Keratinocyte (primary cell): ENCODE measurements at regions not wholly inside any gene's neighbourhood (a gene's known extent, or its start where the extent isn't known, plus 50 kb on each side); places are given as distances from the start of the nearest gene placed in this dataset.

Experiments used
- DNase-seq: peaks from one replicate; pipeline ENCODE4 v3.0.0-alpha.2; 2011; ENCODE audit warnings: low read depth, missing footprints, low spot score
- FAIRE-seq: peaks from 2 replicates; lab custom pipeline; 2011; peaks lifted over from hg19 to GRCh38; lab: Jason Lieb, UNC
- H2AFZ ChIP-seq: 2 replicates; pipeline ENCODE4 v1.6.0; 2012; ENCODE audit warnings: low read length, control low read depth, inconsistent platforms; ENCODE audit not compliant: control insufficient read depth
- H3K27ac ChIP-seq: 2 replicates; pipeline ENCODE4 v1.5.1; 2011; ENCODE audit warnings: low read length; ENCODE audit not compliant: control insufficient read depth, insufficient read depth
- H3K27me3 ChIP-seq: 3 replicates; pipeline ENCODE4 v1.6.0; 2011; ENCODE audit warnings: low read length; ENCODE audit not compliant: control insufficient read depth, insufficient read depth; ENCODE audit errors: extremely low read depth
- H3K36me3 ChIP-seq, 2 experiments: 2 replicates in 1 of 2; 3 replicates in 1 of 2; pipeline ENCODE4 v1.5.1; 2011; ENCODE audit warnings: low read length in 2 of 2, mild to moderate bottlenecking in 1 of 2; ENCODE audit not compliant: control insufficient read depth in 2 of 2, insufficient read depth in 2 of 2; ENCODE audit errors: extremely low read depth in 1 of 2
- H3K4me1 ChIP-seq: 3 replicates; pipeline ENCODE4 v1.5.1; 2011; ENCODE audit warnings: low read length; ENCODE audit not compliant: control insufficient read depth, insufficient read depth; ENCODE audit errors: extremely low read depth
- H3K4me2 ChIP-seq: 3 replicates; pipeline ENCODE4 v1.6.0; 2011; ENCODE audit warnings: low read depth, low read length; ENCODE audit not compliant: control insufficient read depth, insufficient read depth; ENCODE audit errors: extremely low read depth
- H3K4me3 ChIP-seq, 3 experiments: fragments of 200-600 bp in 1 of 3; sonication (generic) in 1 of 3; 2 replicates in 2 of 3; 3 replicates in 1 of 3; pipeline ENCODE4 v1.5.1; 2011 to 2016; ENCODE audit warnings: low read length in 3 of 3, mild to moderate bottlenecking in 3 of 3, control low read depth in 2 of 3, inconsistent platforms in 1 of 3, low read depth in 1 of 3, mixed read lengths in 1 of 3, mixed run types in 1 of 3, moderate library complexity in 1 of 3; ENCODE audit not compliant: control insufficient read depth in 2 of 3, insufficient read depth in 2 of 3; ENCODE audit errors: extremely low read depth in 1 of 3
- H3K79me2 ChIP-seq: 2 replicates; pipeline ENCODE4 v1.6.0; 2012; ENCODE audit warnings: low read length; ENCODE audit not compliant: control insufficient read depth, insufficient read depth
- H3K9ac ChIP-seq: 3 replicates; pipeline ENCODE4 v1.6.0; 2011; ENCODE audit warnings: low read length; ENCODE audit not compliant: control insufficient read depth, insufficient read depth; ENCODE audit errors: extremely low read depth
- H3K9me1 ChIP-seq: 3 replicates; pipeline ENCODE4 v1.6.0; 2011; ENCODE audit warnings: low read length; ENCODE audit not compliant: control insufficient read depth, insufficient read depth; ENCODE audit errors: extremely low read depth
- H3K9me3 ChIP-seq: 2 replicates; pipeline ENCODE4 v1.5.1; 2012; ENCODE audit warnings: low read depth, low read length; ENCODE audit not compliant: control insufficient read depth
- H4K20me1 ChIP-seq: 3 replicates; pipeline ENCODE4 v1.6.0; 2011; ENCODE audit warnings: low read length; ENCODE audit not compliant: control insufficient read depth, insufficient read depth; ENCODE audit errors: extremely low read depth
- CTCF ChIP-seq, 3 experiments: IDR thresholded peaks in 1 of 3; conservative IDR thresholded peaks in 1 of 3; optimal IDR thresholded peaks in 1 of 3; 2 replicates in 2 of 3; 3 replicates in 1 of 3; pipeline versions ENCODE3 to v1.5.1; 2011; ENCODE audit warnings: low read length in 3 of 3, mild to moderate bottlenecking in 3 of 3, moderate library complexity in 2 of 3, control low read depth in 1 of 3, inconsistent platforms in 1 of 3; ENCODE audit not compliant: insufficient read depth in 2 of 3; ENCODE audit errors: extremely low read depth in 1 of 3
- EZH2 ChIP-seq: IDR thresholded peaks from one replicate; pipeline ENCODE4 v1.6.1; 2012; ENCODE audit warnings: inconsistent platforms, mild to moderate bottlenecking, low read length, moderate library complexity
- dilution Hi-C: fragments of 300-500 bp; cut with MboI; formaldehyde crosslinking; loops from one replicate; pipeline ENCODE4 v1.7.0; 2020; ENCODE audit warnings: low sequenced_read_pairs; ENCODE audit not compliant: extremely low pct_ligation_motif_present

GRCh38 chr12:107543841-107544240, 141.8 kb upstream of the PWP1 start:
- dilution Hi-C loops: no loop called here
- no peaks in the 10 kb centered on the region for H3K36me3 ChIP-seq
- no peaks in the 10 kb centered on the region for H3K4me1 ChIP-seq
- H4K20me1 ChIP-seq: no peaks in the 10 kb centered on the region
- H3K9me1 ChIP-seq: no peaks in the 10 kb centered on the region
- no peaks in the 10 kb centered on the region for H3K27me3 ChIP-seq
- H3K9me3 ChIP-seq: peaks cover 1% of the 10 kb centered on the region
- TF ChIP-seq EZH2: no peak
- no peak for TF ChIP-seq CTCF (optimal IDR thresholded peaks at IDR 0.05 in 1 of 3, IDR thresholded peaks at IDR 0.05 in 1 of 3, conservative IDR thresholded peaks at IDR 0.05 in 1 of 3; ENCODE audit: extremely low read depth in 1 of 3, insufficient read depth in 2 of 3, low read length in 3 of 3)
- H3K9ac ChIP-seq: no peak overlapping the region
- H3K79me2 ChIP-seq: no peaks in the 10 kb centered on the region
- DNase-seq (no peak), FAIRE-seq (no peak)
- no peak overlapping the region for H3K4me3 ChIP-seq
- H3K27ac ChIP-seq: no peak overlapping the region
- H3K4me2 ChIP-seq: no peak overlapping the region
- H2AFZ ChIP-seq: no peak overlapping the region

DNA sequence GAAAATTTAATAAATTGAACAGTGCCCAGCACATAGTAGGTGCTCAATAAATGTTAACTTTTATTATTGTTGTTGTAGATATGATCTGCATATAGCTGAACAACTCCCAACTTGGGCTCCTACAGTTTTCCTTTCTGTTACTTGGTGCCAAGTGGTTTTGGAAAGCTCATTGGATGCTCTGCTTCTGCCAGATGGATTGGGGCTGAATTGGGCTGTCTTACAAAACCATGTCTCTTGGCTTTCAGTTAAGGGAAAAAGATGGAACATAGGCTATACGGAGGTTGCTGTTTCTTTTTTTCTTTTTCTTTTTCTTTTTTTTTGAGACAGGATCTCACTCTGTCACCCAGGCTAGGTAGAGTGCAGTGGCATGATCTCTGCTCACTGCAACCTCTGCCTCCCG, 140.7 kb upstream of the PWP1 start:
- no peaks in the 10 kb centered on the region for H3K4me1 ChIP-seq
- H3K4me3 ChIP-seq: no peak overlapping the region
- DNase-seq (no peak), FAIRE-seq (no peak)
- H3K9me3 ChIP-seq: peaks cover 2% of the 10 kb centered on the region
- dilution Hi-C loops: no loop called here
- no peak overlapping the region for H3K4me2 ChIP-seq
- H3K27ac ChIP-seq: no peak overlapping the region
- no peaks in the 10 kb centered on the region for H3K27me3 ChIP-seq
- no peaks in the 10 kb centered on the region for H3K9me1 ChIP-seq
- no peaks in the 10 kb centered on the region for H3K79me2 ChIP-seq
- H3K36me3 ChIP-seq: no peaks in the 10 kb centered on the region
- no peaks in the 10 kb centered on the region for H4K20me1 ChIP-seq
- H3K9ac ChIP-seq: no peak overlapping the region
- H2AFZ ChIP-seq: no peak overlapping the region
- TF ChIP-seq EZH2: no peak

DNA sequence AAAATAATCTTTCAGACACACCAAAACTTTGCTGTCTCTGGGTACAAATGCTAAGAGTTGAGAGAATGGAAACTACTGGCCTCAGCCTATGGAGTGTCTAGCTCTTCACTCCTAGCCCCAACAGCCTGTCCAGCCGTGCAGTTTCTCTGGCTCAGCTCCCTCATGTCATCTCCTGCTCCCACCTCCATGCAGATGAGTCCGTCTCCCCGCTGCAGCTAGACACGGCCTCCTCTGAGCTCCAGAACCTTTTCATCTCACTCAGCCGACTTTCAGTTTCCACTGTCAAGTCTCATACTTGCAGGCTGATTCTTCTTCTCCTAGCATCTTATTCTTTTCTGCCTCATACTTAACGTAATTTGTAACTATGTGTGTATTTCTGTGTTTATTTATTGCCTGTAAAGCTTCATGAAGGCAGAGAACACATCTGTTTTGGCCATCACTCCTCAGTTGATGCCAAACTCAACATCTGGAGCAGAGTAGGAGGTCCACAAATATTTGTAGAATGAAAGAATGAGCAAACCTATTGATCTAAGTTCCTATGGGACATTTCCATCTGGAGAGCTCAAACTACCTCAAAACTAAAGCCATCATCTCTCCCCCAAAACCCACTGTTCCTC, 139.8 kb upstream of the PWP1 start:
- TF ChIP-seq CTCF (optimal IDR thresholded peaks at IDR 0.05 in 1 of 3, IDR thresholded peaks at IDR 0.05 in 1 of 3, conservative IDR thresholded peaks at IDR 0.05 in 1 of 3; ENCODE audit: extremely low read depth in 1 of 3, insufficient read depth in 2 of 3, low read length in 3 of 3) (no peak), EZH2 (no peak)
- FAIRE-seq (no peak), DNase-seq (no peak)
- no peaks in the 10 kb centered on the region for H3K36me3 ChIP-seq
- H3K9me3 ChIP-seq: peaks cover 2% of the 10 kb centered on the region
- dilution Hi-C loops: no loop called here
- H3K4me2 ChIP-seq: no peak overlapping the region
- no peak overlapping the region for H2AFZ ChIP-seq
- no peaks in the 10 kb centered on the region for H3K27me3 ChIP-seq
- H3K9ac ChIP-seq: no peak overlapping the region
- H3K4me1 ChIP-seq: no peaks in the 10 kb centered on the region
- H3K4me3 ChIP-seq: no peak overlapping the region
- no peaks in the 10 kb centered on the region for H4K20me1 ChIP-seq
- H3K79me2 ChIP-seq: no peaks in the 10 kb centered on the region
- H3K9me1 ChIP-seq: no peaks in the 10 kb centered on the region
- no peak overlapping the region for H3K27ac ChIP-seq
